ENCODE measurements at regions not wholly inside any gene's neighbourhood (a gene's known extent, or its start where the extent isn't known, plus 50 kb on each side); places are given as distances from the start of the nearest gene placed in this dataset.

DNA sequence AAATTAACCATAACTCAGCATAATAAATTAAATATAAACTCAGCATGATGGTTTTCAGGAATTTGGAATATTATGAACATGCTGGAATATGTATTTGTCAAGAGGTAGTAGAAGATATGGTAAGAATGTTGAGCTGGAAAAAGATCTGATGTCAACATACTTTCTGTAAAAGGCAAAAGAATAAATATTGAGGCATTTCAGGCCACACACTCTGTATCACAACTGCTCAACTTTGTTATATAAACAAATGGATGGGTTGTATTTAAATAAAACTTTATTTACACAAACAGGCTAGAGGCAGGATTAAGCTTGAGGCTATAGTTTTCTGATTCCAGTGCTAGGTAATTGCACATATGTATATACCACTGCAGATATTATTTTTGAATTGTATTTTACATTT, 1409.4 kb downstream of the MRPL39 start:
- in situ Hi-C loops (cut with MboI; ENCODE audit: low pct_unique_long_range_greater_than_20kb, low sequenced_read_pairs), result no loop called here
- DNase-seq, result no peak

DNA sequence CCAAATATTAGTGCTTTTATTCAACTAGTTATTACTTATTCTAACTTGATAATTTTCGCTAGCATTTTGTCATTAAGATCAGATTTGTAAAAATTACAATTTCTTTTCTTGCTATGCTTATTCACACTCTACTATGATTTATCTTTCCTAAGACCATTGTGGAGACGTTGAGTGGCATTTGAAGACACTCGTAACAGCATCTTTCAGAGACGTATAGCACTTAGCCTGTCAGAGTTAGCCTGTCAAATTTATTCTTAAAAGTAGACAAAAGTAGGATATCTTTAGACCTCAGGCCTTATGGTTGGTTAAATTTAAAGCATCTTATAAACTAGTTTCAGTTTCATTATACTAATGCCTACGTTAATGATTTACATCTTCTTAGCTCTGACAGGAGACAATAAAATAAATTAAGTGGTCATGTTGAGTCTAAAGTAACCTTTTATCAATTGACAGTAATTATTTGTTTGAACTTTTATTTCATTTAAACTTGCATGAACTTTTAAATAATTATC, 1410.1 kb downstream of the MRPL39 start:
- no peak for DNase-seq
- in situ Hi-C loops (cut with MboI; ENCODE audit: low pct_unique_long_range_greater_than_20kb, low sequenced_read_pairs), result no loop called here

DNA sequence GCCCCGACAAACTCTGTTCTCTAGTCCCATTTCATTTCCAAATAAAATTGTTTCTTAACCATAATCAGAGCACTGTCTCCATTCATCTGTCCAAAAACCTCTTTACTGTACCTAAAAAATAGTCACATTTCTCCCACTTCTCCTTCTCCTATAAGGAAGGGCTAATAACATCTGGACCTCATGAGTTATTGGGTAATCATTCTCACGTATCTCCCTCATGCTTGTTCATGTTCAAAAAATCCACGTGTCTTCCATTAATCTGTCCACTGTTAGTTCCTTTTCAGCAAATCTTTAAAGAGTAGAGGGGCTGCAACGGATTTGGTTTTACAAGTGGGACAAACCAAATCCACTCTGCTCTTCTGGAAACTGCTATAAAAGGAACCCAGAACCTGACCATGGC, 1418.8 kb downstream of the MRPL39 start:
- in situ Hi-C loops (cut with MboI; ENCODE audit: low pct_unique_long_range_greater_than_20kb, low sequenced_read_pairs), result no loop called here

DNA sequence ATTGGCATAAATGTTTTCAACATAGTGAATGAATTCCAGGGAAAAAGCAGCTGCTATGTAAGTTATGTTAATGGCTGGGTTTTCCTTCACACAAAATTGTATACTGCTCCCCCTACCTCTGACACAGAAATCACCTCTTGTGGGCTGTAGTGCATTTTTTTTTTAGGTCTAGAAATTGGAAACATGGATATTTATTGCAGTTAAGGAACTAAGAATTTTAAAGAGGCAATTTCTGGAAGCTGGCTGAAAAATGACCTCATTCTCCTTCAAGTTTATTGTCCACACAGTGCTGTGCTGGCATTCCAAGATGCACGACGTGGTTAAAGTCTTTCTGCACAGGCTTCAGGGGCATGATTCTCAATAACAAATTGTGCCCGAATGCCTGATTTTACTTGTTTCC, 1424.2 kb downstream of the MRPL39 start:
- DNase-seq, result no peak
- in situ Hi-C loops (cut with MboI; ENCODE audit: low pct_unique_long_range_greater_than_20kb, low sequenced_read_pairs), result no loop called here

More for the DNA sequence above, 1418.8 kb downstream of the MRPL39 start:
- DNase-seq, result no peak

DNA sequence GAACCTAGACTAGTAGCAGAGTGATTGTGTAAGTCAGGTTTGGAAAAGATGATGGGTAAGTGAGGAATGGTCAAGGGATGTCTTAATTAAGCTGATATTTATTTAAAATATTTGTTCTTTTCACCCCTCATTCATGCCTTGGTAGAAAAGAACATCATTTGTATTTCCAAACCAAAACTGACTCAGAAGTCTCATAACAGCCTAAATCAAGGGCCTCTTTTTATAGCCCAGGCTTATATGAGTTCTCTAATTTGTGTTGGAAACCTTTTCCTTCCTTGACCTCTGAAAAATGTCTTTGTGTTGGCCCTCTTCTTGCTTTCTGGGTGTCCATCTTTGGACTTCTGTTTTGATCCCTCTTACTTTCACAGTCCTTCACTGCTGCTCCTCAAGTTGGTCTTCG, 1428.2 kb downstream of the MRPL39 start:
- in situ Hi-C loops (cut with MboI; ENCODE audit: low pct_unique_long_range_greater_than_20kb, low sequenced_read_pairs), result no loop called here

DNA sequence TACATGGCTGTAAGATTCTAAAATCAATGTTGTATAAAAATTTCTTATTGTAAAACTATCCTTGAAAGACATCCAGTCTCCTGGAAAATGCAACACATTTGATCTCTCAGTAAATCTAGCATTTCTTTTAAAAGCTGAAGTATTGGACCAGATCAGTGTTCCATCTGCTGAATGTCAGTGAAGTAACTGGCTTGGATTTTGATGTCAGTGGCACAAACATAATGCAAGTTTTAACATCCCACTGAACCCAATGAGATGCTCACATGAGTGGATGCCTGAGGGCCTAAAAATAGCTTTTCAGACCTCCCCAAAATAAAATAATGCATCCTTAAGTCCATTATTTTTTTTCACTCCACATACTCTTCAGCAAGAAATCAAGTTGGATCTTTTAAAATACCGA, 1432.2 kb downstream of the MRPL39 start:
- no peak for DNase-seq
- in situ Hi-C loops (cut with MboI; ENCODE audit: low pct_unique_long_range_greater_than_20kb, low sequenced_read_pairs), result no loop called here

More for the DNA sequence above, 1428.2 kb downstream of the MRPL39 start:
- DNase-seq, result no peak

DNA sequence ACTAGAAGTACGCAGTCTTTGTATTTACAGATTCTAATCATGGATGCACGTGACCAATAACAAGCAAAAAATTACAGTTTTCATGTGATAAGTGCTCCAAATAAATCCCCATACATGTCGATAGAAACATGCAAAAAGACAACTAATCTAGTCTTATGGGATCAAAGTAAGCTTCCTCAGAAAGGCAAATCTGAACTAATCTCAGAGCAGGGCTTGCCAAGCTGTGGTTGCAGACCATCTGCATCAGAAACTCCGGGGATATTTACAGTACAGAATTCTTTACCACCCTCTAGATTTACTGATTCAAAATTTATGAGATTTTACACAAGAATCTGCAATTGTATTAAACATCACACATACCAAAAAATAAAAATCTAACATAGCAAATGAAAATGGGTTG, 1435.5 kb downstream of the MRPL39 start:
- DNase-seq, result no peak
- in situ Hi-C loops (cut with MboI; ENCODE audit: low pct_unique_long_range_greater_than_20kb, low sequenced_read_pairs), result no loop called here

DNA sequence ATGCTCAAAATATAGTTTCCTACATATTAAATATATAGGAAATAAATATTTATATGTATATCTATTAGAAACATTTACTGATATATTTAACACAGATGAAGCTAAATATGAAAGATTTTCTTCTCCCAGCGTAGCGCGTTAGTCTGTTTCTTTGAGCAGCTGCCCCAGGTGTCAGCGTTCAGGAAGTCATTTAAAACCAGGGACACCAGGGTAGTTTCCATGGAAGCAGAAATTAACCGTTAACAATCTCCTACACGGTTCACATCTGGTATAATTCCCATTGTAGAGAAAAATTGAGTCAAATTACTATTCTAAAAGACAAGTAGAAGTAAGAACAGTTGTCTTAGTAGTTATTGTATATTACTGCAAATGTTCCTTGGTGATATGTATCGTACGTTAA, 1443.7 kb downstream of the MRPL39 start:
- in situ Hi-C loops (cut with MboI; ENCODE audit: low pct_unique_long_range_greater_than_20kb, low sequenced_read_pairs), result no loop called here
- no peak for DNase-seq

DNA sequence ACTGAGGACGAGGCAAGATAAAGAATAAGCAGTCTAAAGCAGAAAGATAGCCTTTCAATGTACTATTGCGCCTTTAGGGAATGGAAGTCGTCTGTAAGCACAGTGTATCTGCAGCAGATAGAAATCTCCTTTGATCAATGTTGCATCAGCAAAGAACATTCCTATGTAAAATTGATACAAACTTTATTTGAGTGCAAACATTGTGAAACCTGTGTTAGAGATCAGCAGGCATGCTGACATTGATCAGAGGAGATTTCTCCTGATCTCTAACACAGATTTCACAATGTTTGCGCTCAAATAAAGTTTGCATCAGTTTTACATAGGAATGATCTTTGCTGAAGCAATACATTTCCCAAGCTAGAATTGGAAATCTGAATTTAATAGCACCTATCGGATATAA, 1446.8 kb downstream of the MRPL39 start:
- in situ Hi-C loops (cut with MboI; ENCODE audit: low pct_unique_long_range_greater_than_20kb, low sequenced_read_pairs), result no loop called here
- no peak for DNase-seq

DNA sequence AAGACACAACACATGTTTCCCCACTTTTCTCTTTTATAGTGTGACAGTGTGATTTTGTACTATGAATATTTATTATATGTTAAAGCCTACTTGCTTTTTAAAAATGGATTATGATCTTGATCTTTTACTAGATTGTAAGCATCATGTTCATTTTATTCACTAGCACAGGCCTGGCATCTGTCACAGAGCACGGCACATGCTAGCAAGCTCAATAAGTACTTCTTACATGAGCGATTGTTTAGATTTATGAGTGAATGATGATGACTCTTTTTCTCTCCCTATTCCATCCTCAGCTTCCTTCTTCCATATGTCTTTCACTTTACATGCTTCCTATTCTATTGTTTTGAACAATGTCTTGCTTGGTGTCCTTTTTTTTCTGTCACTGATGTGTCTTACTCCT, 1454.1 kb downstream of the MRPL39 start:
- no peak for DNase-seq
- in situ Hi-C loops (cut with MboI; ENCODE audit: low pct_unique_long_range_greater_than_20kb, low sequenced_read_pairs), result no loop called here

DNA sequence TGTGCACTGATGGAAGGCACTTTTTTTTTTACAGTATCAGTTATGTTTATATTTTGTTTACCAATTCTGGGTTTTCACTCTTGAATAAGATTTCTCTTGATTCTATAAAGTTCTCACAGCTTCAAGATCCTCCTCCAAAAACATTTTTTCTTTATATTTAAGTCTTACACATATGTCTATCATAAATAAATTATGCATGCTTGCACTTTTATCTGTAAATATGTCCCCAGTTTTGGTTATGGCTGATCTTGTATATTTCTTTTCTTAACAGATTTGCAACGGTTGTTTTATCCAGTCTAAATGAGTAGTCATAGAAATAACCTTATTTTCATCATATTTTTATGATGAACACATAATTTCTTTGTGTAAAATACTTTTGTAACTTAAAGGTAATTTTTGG, 1456.5 kb downstream of the MRPL39 start:
- in situ Hi-C loops (cut with MboI; ENCODE audit: low pct_unique_long_range_greater_than_20kb, low sequenced_read_pairs), result no loop called here
- no peak for DNase-seq

DNA sequence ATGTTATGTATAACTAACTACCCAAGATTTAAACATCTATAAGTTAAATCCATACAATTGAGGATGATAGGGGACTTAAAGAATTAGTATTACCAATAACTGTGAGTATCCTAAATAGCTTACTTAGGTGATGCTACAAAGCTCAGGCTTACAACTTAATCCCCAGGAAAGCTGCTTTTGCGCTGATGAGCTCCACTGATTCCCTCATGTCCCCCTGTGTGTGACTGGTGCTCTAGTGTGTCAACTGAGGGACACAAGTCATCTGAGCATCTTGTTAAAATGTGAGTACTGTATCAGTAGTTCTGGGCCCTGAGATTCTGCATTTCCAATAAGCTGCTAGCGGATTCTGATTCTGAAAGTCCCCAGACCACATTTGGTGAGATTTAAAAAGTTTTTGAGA, 1458.8 kb downstream of the MRPL39 start:
- in situ Hi-C loops (cut with MboI; ENCODE audit: low pct_unique_long_range_greater_than_20kb, low sequenced_read_pairs), result no loop called here
- DNase-seq, result no peak

DNA sequence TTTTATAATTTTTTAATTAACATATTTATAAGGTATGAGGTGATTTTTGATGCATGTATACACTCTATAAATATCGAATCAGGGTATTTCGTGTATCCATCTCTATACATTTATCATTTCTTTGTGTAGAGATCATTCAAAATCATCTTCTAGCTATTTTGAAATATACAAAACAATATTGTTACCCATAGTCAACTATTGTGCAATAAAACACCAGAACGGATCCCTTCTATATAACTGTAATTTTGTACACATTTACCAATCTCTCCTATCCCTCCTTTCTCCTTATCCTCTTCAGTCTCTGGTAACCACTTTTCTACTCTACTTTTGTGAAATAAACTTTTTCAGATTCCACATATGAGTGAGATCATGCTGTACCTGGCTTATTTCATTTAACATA, 1459.6 kb downstream of the MRPL39 start:
- no peak for DNase-seq
- in situ Hi-C loops (cut with MboI; ENCODE audit: low pct_unique_long_range_greater_than_20kb, low sequenced_read_pairs), result no loop called here

DNA sequence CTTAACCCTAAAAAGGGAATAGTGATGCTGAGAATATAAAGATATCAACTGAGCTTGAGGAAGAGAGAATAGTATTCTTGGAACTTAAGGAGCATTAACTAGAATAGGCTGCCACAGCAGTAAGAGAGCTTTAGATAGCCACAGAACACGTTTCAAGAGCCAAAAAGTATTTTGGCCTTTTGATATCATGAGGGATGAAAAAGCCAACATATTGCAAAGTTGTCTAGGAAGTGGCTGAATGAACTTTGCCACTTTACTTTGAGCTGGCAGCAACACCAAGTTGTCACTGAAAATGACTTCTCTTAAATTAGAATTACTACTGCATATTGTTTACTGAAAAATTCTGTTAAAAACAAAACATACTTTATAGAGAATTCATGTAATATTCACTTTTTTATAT, 1476.2 kb downstream of the MRPL39 start:
- in situ Hi-C loops (cut with MboI; ENCODE audit: low pct_unique_long_range_greater_than_20kb, low sequenced_read_pairs), result no loop called here
- no peak for DNase-seq

DNA sequence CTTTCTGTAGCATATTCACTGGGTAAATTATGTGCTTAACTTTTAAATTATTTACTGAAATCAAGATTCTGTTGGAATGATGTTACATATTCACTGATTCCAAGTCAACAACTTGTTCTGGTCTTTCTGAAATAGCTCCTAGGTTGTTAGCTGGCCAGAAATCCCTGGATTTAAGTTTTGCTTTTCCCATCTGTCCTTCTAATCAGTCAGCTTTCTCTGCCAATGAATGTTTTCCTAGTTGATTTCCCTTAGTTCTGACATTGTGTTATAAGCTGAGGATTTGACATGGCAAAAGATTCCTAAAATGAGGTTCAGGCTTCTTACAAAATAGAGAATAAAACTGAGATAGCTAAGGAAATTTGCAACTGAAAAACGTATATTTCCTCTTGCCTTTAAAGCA, 1479.6 kb downstream of the MRPL39 start:
- DNase-seq, result no peak
- in situ Hi-C loops (cut with MboI; ENCODE audit: low pct_unique_long_range_greater_than_20kb, low sequenced_read_pairs), result no loop called here

DNA sequence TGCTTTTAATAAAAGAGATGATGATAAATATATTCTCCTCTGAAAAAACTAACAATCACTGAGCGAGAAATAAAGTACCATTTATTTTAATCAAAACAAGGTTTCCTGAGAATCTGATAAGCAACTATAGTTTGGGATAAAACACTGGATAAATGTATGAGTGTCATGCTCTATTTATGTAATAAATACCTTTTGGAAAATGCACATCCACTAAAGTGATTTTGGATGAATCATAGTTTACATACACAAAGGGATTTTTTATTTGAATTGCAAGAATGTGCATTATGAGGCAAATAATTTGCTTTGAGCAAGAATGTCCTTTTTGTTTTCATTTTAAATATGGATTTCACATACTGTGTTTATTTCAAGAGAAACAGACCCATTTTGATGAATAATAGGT, 1483.5 kb downstream of the MRPL39 start:
- in situ Hi-C loops (cut with MboI; ENCODE audit: low pct_unique_long_range_greater_than_20kb, low sequenced_read_pairs), result no loop called here
- no peak for DNase-seq

DNA sequence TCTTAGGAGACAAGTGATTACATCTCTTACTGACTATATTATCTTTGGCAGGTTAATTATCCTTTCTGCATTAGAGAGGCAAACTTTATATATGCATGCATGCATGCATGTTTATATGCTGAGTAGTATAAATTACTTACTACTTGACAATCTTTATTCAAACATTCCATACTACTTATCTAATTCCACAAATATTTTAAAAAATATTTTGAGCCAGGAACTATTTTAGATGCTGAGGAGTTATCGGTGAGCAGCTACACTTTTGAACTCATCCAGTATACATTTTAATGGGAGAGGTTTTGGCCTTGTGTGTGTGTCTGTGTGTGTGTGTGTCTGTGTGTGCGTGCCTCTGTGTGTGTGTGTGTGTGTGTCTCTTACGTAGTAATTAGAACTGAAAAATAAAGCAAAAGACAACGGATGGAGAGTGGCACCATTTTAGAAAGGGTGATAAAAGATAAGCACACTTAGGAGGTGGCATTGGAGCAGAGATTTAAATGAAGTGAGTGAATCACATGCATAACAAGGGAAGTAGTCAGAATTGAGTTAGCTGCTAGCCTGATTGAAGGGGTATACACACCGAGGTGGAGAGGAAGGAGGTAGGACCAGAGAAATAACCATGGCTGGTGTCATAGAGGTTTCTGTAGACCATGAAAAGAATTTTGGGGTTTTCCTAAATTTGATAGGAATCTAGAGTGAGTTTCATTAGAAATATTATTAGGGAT, 1488.4 kb downstream of the MRPL39 start:
- in situ Hi-C loops (cut with MboI; ENCODE audit: low pct_unique_long_range_greater_than_20kb, low sequenced_read_pairs), result no loop called here
- DNase-seq, result no peak

DNA sequence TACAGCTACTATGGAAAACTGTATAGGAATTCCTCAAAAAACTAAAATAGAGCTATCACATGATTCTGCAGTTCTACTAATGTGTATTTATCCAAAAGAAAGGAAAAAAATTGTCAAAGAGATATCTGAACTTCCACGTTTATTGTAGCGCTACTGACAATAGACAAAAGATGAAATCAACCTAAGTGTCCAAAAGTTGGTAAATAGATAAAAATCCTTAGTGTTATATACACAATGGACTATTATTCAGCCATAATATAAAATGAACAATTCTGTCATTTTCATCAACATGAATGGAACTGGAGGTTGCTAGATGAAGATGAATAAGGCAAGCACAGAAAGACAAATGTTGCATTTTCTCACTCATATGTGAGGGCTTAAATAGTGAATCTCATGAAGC, 1492.1 kb downstream of the MRPL39 start:
- DNase-seq, result no peak
- in situ Hi-C loops (cut with MboI; ENCODE audit: low pct_unique_long_range_greater_than_20kb, low sequenced_read_pairs), result no loop called here

DNA sequence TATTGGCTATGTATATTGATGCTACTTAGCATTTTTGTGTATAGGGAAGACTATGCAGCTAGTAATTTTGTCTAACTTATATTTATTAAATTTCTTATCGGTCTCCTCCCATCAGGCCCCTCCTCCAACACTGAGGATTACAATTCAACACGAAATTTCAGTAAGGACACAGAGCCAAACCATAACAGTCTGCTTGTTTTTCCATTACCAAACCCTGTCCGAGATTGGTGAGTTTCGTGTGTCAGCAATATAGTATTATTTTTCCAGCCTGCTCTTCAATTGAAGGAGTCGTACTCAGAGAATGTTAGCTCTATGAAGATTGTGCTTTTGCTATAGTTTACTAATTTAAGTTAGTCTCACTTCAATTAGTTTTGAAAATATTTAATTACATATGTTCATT, 1495.3 kb downstream of the MRPL39 start:
- no peak for DNase-seq
- in situ Hi-C loops (cut with MboI; ENCODE audit: low pct_unique_long_range_greater_than_20kb, low sequenced_read_pairs), result no loop called here

DNA sequence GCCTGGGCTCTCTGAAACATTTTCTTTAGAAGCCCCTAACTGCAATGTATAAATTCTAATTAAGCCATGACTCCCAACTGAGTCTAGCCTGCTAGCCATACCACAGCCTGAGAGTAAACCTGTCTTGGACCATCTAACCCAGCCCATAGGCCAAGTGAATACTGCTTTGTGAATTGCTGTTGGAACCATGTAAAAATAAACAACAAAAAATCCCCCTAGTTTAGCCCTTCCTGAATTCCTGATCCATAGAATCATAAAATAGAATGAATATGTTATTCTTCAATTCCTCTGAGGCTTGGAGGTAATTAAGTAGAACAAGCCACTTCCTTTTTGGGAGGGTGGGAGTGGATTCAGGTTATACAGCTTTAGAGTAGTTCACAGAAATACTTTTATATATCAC, 1496.4 kb downstream of the MRPL39 start:
- no peak for DNase-seq
- in situ Hi-C loops (cut with MboI; ENCODE audit: low pct_unique_long_range_greater_than_20kb, low sequenced_read_pairs), result no loop called here

DNA sequence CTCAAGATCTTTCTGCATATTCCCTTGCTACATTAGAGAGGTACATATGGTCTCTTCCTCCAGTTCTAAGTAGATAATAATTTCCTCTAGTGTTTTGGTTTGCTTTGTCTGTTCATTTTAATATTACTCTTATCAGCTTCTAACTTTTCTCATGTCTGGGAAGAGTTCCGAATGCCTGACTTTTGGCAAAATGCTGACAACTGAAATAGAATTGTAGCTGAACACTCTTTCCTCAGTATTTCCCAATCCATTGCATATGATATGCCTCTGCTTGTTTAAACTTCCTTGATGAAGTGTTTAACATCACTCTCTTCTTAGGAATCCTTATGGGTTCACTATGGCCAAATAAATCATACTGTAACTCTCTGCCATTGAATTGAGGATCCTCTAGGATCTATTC, 1510.1 kb downstream of the MRPL39 start:
- in situ Hi-C loops (cut with MboI; ENCODE audit: low pct_unique_long_range_greater_than_20kb, low sequenced_read_pairs), result no loop called here
- DNase-seq, result no peak

All from KBM-7 (cell line).